GM23248 (cell line): ENCODE measurements at regions not wholly inside any gene's neighbourhood (a gene's known extent, or its start where the extent isn't known, plus 50 kb on each side); places are given as distances from the start of the nearest gene placed in this dataset.
"Not testable (repeated sequence)": the region's sequence is repeated elsewhere in the genome, so short reads cannot be mapped to it uniquely, and the experiment has no call there.

Experiments used
- DNase-seq: peaks from one replicate; pipeline ENCODE4 v3.0.0-alpha.2; 2015
- H2AFZ ChIP-seq: fragments of 200-600 bp; sonication (generic); 2 replicates; pipeline ENCODE4 v1.6.1; 2016; ENCODE audit warnings: antibody characterized with exemption
- H3F3A ChIP-seq: fragments of 200-600 bp; sonication (generic); 2 replicates; pipeline ENCODE4 v1.6.1; 2016; ENCODE audit warnings: mild to moderate bottlenecking, antibody characterized with exemption, mixed run types; ENCODE audit not compliant: insufficient read depth
- H3K27ac ChIP-seq: fragments of 200-600 bp; sonication (generic); 2 replicates; pipeline ENCODE4 v1.5.1; 2016; ENCODE audit warnings: mild to moderate bottlenecking
- H3K27me3 ChIP-seq: fragments of 200-600 bp; sonication (generic); replicated peaks from 2 replicates; pipeline ENCODE4 v1.6.1; 2016; ENCODE audit warnings: mild to moderate bottlenecking; ENCODE audit not compliant: insufficient read depth
- H3K36me3 ChIP-seq: fragments of 200-600 bp; sonication (generic); 2 replicates; pipeline ENCODE4 v1.6.1; 2016; ENCODE audit warnings: low read depth, mild to moderate bottlenecking
- H3K4me1 ChIP-seq: fragments of 200-600 bp; sonication (generic); 2 replicates; pipeline ENCODE4 v1.6.1; 2016; ENCODE audit warnings: mild to moderate bottlenecking; ENCODE audit not compliant: insufficient read depth
- H3K4me2 ChIP-seq: fragments of 200-600 bp; sonication (generic); one replicate; pipeline ENCODE4 v1.6.1; 2016; ENCODE audit warnings: mild to moderate bottlenecking; ENCODE audit not compliant: unreplicated experiment
- H3K4me3 ChIP-seq: fragments of 200-600 bp; sonication (generic); 2 replicates; pipeline ENCODE4 v1.5.1; 2016; ENCODE audit warnings: mild to moderate bottlenecking
- H3K79me2 ChIP-seq: fragments of 200-600 bp; sonication (generic); 2 replicates; pipeline ENCODE4 v1.6.1; 2016; ENCODE audit warnings: mild to moderate bottlenecking; ENCODE audit not compliant: insufficient read depth
- H3K9ac ChIP-seq: fragments of 200-600 bp; sonication (generic); 2 replicates; pipeline ENCODE4 v1.6.1; 2016; ENCODE audit warnings: mild to moderate bottlenecking
- H3K9me2 ChIP-seq: fragments of 200-600 bp; sonication (generic); 2 replicates; pipeline ENCODE4 v1.6.1; 2016; ENCODE audit warnings: mixed run types, mild to moderate bottlenecking, moderate library complexity; ENCODE audit not compliant: insufficient read depth
- H3K9me3 ChIP-seq: fragments of 200-600 bp; sonication (generic); one replicate; pipeline ENCODE4 v1.6.1; 2017; ENCODE audit warnings: low read depth
- H4K20me1 ChIP-seq: fragments of 200-600 bp; sonication (generic); 2 replicates; pipeline ENCODE4 v1.6.0; 2016; ENCODE audit not compliant: insufficient read depth
- EZH2 ChIP-seq: fragments of 200-600 bp; sonication (generic); IDR thresholded peaks from 2 replicates; pipeline ENCODE4 v1.6.1; 2018; ENCODE audit warnings: antibody characterized with exemption, mild to moderate bottlenecking; ENCODE audit not compliant: insufficient read depth, poor library complexity, severe bottlenecking
- EZH2phosphoT487 ChIP-seq: fragments of 200-600 bp; sonication (generic); IDR thresholded peaks from 2 replicates; pipeline ENCODE4 v1.6.1; 2018; ENCODE audit warnings: antibody characterized with exemption, moderate library complexity, mild to moderate bottlenecking, low read depth; ENCODE audit not compliant: insufficient read depth
- WGBS, 2 experiments: methylation state at CpG; one replicate each; pipeline ENCODE4 v1.1.6; 2015 to 2017; ENCODE audit warnings: low lambda C conversion rate in 2 of 2, low coverage in 1 of 2; ENCODE audit errors: missing lambda C conversion rate in 2 of 2; 5-methylcytosine and 5-hydroxymethylcytosine counted together
- in situ Hi-C: fragments of 300-500 bp; cut with MboI; formaldehyde crosslinking; loops from 2 replicates; pipeline ENCODE4 v1.15.0; 2020

DNA sequence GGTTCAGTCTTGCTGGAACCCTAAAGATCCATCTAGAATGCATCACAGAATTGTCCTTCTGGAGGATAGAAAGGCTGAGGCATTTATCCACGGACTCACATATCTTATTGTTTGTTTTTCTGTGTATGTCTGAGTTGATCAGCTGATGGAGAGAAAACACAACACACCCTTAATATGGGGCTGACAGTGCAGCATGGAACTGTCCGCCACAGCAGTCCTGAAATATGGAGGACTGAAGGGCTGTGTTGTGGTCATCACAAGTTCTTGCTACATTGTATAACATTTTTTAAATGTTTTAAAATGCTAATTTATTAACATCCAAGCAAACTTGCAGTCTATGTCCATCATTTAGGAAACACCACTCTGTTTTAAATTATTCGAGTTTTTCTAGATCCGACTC lies 448.9 kb upstream of the ERCC4 start:
- H3K79me2 ChIP-seq = no peaks in the 10 kb centered on the region
- H3K9me3 ChIP-seq = no peaks in the 10 kb centered on the region
- no peaks in the 10 kb centered on the region for H3K36me3 ChIP-seq
- no peaks in the 10 kb centered on the region for H3F3A ChIP-seq
- no peaks in the 10 kb centered on the region for H3K27me3 ChIP-seq
- no peak overlapping the region for H2AFZ ChIP-seq
- H3K4me2 ChIP-seq = no peak overlapping the region
- DNase-seq = no peak
- H3K27ac ChIP-seq = no peak overlapping the region
- H3K9me2 ChIP-seq = no peaks in the 10 kb centered on the region
- H4K20me1 ChIP-seq = no peaks in the 10 kb centered on the region
- TF ChIP-seq EZH2phosphoT487 (no peak), EZH2 (no peak)
- no peak overlapping the region for H3K9ac ChIP-seq
- no peak overlapping the region for H3K4me3 ChIP-seq
- 15 to 19% methylated on average over 4 of the region's 4 CpGs for WGBS, 2 experiments
- in situ Hi-C loops = no loop called here
- no peaks in the 10 kb centered on the region for H3K4me1 ChIP-seq

DNA sequence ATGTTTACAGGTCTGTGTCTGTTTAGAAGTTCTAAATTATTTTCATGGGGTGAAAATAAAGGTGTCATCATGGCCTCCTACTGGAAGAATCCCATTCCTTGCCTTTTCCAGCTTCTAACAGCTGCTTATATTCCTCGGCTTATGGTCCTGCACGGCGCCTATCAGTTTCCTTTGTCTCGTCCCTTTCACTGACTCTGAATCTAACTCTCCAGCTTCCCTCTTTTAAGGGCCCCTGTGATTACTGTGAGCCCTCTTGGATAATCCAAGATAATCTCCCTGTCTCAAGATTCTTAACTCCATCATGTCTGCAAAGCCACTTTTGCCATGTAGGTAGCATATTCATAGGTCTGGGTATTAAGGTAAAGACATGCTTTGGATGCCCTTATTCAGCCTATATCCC lies 441.0 kb upstream of the ERCC4 start:
- no peak overlapping the region for H3K27ac ChIP-seq
- H3K9me3 ChIP-seq = no peaks in the 10 kb centered on the region
- H3K4me2 ChIP-seq = no peak overlapping the region
- no peak overlapping the region for H3K4me3 ChIP-seq
- TF ChIP-seq EZH2 (no peak), EZH2phosphoT487 (no peak)
- no peaks in the 10 kb centered on the region for H3K9me2 ChIP-seq
- H3K9ac ChIP-seq = no peak overlapping the region
- no peak overlapping the region for H2AFZ ChIP-seq
- no peaks in the 10 kb centered on the region for H4K20me1 ChIP-seq
- in situ Hi-C loops = no loop called here
- no peak for DNase-seq
- H3K36me3 ChIP-seq = no peaks in the 10 kb centered on the region
- H3K4me1 ChIP-seq = no peaks in the 10 kb centered on the region
- H3K27me3 ChIP-seq = no peaks in the 10 kb centered on the region
- WGBS, 2 experiments = 25 to 33% methylated on average over 4 of the region's 4 CpGs
- H3F3A ChIP-seq = no peaks in the 10 kb centered on the region
- no peaks in the 10 kb centered on the region for H3K79me2 ChIP-seq

GRCh38 chr16:13479549-13479948 lies 440.4 kb upstream of the ERCC4 start:
- H3K79me2 ChIP-seq = no peaks in the 10 kb centered on the region
- H2AFZ ChIP-seq = no peak overlapping the region
- no peak overlapping the region for H3K4me3 ChIP-seq
- no peak overlapping the region for H3K27ac ChIP-seq
- no peak for DNase-seq
- H3K4me1 ChIP-seq = no peaks in the 10 kb centered on the region
- no peaks in the 10 kb centered on the region for H3K9me3 ChIP-seq
- no peak overlapping the region for H3K4me2 ChIP-seq
- in situ Hi-C loops = no loop called here
- 44 to 51% methylated on average over 7 of the region's 7 CpGs for WGBS, 2 experiments
- H3F3A ChIP-seq = no peaks in the 10 kb centered on the region
- no peaks in the 10 kb centered on the region for H3K27me3 ChIP-seq
- no peaks in the 10 kb centered on the region for H3K9me2 ChIP-seq
- no peak overlapping the region for H3K9ac ChIP-seq
- H4K20me1 ChIP-seq = no peaks in the 10 kb centered on the region
- TF ChIP-seq EZH2phosphoT487 = no peak
- TF ChIP-seq EZH2 = no peak
- H3K36me3 ChIP-seq = no peaks in the 10 kb centered on the region

DNA sequence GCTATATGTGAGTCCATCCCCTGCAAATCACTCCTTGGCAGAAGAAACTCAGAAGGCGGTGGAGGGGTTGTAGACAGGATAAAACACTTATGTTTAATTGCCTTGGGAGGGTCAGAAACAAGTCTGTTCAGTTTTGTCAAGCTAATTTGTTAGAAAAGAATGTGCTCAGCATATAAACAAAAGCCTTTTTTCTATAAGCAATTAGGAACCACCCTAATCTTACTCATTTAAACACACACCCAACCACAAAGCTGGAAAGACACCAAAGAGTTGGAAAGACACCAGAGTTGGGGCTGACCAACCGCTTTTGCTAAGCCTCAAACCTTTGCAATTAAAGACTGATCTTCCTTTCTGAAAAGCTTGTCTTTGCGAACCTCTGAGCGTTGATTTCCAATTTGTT lies 439.2 kb upstream of the ERCC4 start:
- Histone ChIP-seq H4K20me1 (no peaks in the 10 kb centered on the region), H3K4me2 (no peak overlapping the region), H3K4me1 (no peaks in the 10 kb centered on the region), H3K79me2 (no peaks in the 10 kb centered on the region), H3K4me3 (no peak overlapping the region), H3F3A (no peaks in the 10 kb centered on the region), H3K27me3 (no peaks in the 10 kb centered on the region), H3K9ac (no peak overlapping the region), H3K36me3 (no peaks in the 10 kb centered on the region), H3K9me3 (no peaks in the 10 kb centered on the region), H3K27ac (no peak overlapping the region), H2AFZ (no peak overlapping the region), H3K9me2 (no peaks in the 10 kb centered on the region)
- no peak for TF ChIP-seq EZH2
- no peak for TF ChIP-seq EZH2phosphoT487
- in situ Hi-C loops = no loop called here
- WGBS, 2 experiments = 12 to 15% methylated on average over 4 of the region's 4 CpGs
- DNase-seq = no peak

DNA sequence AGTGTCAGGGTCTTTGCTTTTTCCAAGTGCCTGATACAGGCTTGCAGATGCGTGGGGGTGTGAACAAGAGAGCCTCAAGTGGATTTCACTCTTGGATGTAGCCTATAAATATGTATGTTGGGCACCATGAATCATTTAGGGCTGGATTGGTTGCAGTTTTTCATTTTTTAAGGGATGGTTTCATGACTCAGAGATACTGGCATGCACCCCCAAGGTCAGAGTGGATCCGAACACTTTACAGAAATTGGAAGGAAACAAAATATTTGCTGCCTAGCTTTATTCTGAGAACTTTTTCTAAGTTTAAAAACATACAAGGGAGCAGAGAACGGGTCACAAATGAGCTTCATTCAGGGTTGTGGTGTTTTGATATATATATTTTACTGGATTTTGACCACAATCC lies 436.8 kb upstream of the ERCC4 start:
- no peak for DNase-seq
- TF ChIP-seq EZH2phosphoT487 = no peak
- TF ChIP-seq EZH2 = no peak
- H3K79me2 ChIP-seq = no peaks in the 10 kb centered on the region
- H2AFZ ChIP-seq = no peak overlapping the region
- H3K36me3 ChIP-seq = no peaks in the 10 kb centered on the region
- H3K9me2 ChIP-seq = no peaks in the 10 kb centered on the region
- no peaks in the 10 kb centered on the region for H3K4me1 ChIP-seq
- H3K4me2 ChIP-seq = no peak overlapping the region
- no peaks in the 10 kb centered on the region for H3F3A ChIP-seq
- no peak overlapping the region for H3K9ac ChIP-seq
- H3K9me3 ChIP-seq = no peaks in the 10 kb centered on the region
- no peak overlapping the region for H3K27ac ChIP-seq
- in situ Hi-C loops = no loop called here
- no peak overlapping the region for H3K4me3 ChIP-seq
- no peaks in the 10 kb centered on the region for H4K20me1 ChIP-seq
- H3K27me3 ChIP-seq = no peaks in the 10 kb centered on the region
- 8 to 9% methylated on average over 3 of the region's 3 CpGs for WGBS, 2 experiments

DNA sequence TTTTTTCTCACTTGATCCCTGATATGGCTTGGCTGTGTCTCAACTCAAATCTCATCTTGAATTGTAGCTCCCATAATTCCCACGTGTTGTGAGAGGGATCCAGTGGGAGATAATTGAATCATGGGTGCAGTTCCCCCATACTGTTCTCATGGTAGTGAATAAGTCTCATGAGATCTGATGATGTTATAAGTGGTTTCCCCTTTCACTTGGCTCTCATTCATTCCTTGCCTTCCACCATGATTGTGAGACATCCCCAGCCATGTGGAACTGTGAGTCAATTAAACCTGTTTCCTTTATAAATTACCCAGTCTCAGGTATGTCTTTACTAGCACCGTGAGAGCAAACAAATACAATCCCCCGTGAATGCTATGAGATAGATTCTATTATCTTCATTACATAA lies 430.5 kb upstream of the ERCC4 start:
- H2AFZ ChIP-seq, H3K27me3 ChIP-seq, H3K4me1 ChIP-seq, H3K9ac ChIP-seq, H3K4me2 ChIP-seq, H4K20me1 ChIP-seq, H3F3A ChIP-seq, H3K9me2 ChIP-seq, in situ Hi-C loops, H3K79me2 ChIP-seq, H3K4me3 ChIP-seq, H3K36me3 ChIP-seq, DNase-seq, H3K27ac ChIP-seq, H3K9me3 ChIP-seq: not testable (repeated sequence)
- WGBS, 2 experiments = 7 to 8% methylated on average over 3 of the region's 3 CpGs
